Glomerular visceral epithelial cell (primary cell): ENCODE measurements at regions not wholly inside any gene's neighbourhood (a gene's known extent, or its start where the extent isn't known, plus 50 kb on each side); places are given as distances from the start of the nearest gene placed in this dataset.
A peak's percentile ranks its signal among the peaks of the same experiment; 100 is the strongest.

Source experiments
- DNase-seq: peaks from one replicate; pipeline ENCODE4 v3.0.0-alpha.2; 2016; ENCODE audit errors: extremely low spot score

DNA sequence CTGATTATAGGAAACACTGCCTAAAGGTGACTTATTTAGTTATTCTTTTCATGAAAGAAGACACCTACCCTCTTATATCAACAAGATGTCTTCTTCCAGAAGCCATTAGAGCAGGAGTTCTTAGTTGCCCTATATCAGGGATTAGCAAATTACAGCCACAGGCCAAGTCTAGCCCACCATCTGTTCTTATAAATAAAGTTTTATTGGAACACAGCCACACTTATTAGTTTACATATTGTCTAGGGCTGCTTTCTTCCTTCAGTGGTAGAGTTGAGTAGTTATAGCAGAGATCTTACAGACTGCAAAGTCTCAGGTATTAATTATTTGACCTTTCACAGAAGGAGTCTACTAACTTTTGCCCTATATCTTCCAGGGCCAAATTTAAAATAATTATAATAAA is 157.2 kb upstream of the NOCT start:
- no peak for DNase-seq

- DNase-seq = no peak
These were observed 158.2 kb upstream of the NOCT start for GRCh38 chr4:138857416-138857815.

GRCh38 chr4:138852681-138853080 is 162.9 kb upstream of the NOCT start:
- DNase-seq = no peak

- peak; percentile 39 for DNase-seq
These were observed 163.9 kb upstream of the NOCT start for GRCh38 chr4:138851391-138852335.

GRCh38 chr4:138845664-138846063 is 169.9 kb upstream of the NOCT start:
- DNase-seq = no peak

GRCh38 chr4:138845054-138845453 is 170.5 kb upstream of the NOCT start:
- no peak for DNase-seq

GRCh38 chr4:138843616-138844015 is 172.0 kb upstream of the NOCT start:
- no peak for DNase-seq

GRCh38 chr4:138841343-138841742 is 174.2 kb upstream of the NOCT start:
- DNase-seq = no peak

- no peak for DNase-seq
These were observed 177.3 kb upstream of the NOCT start for GRCh38 chr4:138838251-138838650.

DNA sequence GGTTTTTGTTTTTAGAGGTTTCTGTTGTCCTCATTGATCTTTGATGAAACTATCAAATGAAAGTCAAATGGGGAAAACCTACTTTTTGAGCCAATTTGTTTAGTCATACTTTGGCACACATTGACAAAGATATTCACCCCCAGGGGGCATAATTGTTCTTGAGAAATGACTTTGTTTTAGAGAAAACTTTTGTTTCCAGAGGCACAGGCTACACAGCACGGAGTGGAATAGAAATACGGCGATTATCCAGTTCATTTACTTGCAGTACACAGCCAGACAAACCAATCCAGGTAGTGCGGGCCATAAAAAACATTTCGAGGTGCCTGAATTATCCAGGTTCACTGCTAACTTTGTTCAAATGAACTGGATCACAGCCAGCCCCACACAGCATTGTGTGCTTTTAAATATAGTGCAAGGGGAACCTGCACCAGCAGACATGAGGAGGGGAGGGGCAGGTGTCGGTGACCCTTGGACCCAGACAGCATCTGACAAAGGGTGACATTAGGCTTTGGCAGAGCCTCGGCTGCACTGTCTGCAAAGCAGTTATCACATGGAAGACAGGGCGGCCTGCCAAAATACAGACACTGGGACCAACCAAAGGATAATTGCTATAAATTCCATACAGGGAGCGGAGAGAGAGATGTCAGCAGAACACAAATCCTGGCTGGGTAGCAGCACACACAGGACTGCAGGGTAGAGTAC is 179.6 kb upstream of the NOCT start:
- peak; percentile 30 for DNase-seq

DNA sequence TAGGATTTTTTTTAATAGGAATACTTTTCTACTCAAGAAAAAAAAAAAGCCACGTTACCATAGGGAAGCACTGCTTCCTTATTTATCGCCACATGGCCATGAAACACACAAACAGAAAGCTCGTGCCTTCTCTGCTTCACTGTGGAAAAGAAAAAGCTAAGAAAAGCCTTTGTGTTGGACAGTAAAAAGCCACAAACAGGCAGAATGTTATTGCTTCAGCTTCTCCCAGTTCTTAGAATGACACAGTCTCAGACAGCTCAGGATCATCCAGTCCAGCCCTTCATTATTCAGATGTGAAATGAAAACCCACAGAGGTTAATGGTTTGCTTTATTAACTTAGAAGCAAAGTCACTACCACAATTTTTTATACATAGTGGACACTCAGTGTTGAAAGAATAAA is 181.6 kb upstream of the NOCT start:
- peak; percentile 73 for DNase-seq

- no peak for DNase-seq
These were observed 183.0 kb upstream of the NOCT start for GRCh38 chr4:138832563-138832962.

- DNase-seq = no peak
These were observed 183.6 kb upstream of the NOCT start for GRCh38 chr4:138831948-138832347.

DNA sequence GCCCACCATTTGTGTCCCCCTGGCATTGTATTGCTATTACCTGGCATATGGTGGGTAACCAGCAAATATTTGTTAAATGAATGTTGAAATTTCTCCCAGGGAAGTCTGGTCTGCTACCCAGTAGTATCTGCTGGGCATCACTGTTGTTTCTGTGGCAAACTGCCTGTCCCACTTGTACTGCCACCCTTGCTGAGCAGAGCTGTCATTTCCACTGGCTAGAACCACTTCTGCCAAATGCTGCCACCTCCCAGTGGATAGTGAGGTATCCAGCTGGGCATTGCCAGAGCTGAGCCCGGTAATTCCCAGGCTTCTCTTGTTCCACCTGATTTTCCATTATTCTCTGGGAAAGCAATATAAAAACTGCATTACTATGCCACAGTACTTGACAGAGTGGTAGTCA is 186.7 kb upstream of the NOCT start:
- DNase-seq = no peak

DNA sequence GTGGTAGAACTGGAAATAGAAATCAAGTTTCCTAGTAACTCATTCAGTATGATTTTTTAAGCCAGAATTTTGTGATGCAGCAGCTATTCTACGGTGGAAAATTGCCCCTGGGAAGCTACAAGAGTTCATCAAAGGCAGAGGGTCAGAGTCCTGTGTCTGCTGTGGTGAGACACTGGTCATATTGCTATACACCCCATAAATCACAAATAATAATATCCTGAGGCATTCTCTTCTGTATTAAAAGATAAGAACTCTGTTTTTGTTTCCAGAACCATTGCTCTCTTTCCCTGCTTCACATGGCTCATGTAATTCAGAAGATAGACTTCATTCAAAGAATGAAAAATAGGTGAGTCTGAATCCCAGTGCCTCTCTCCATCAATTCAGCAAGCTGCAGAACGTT is 188.8 kb upstream of the NOCT start:
- DNase-seq = no peak

GRCh38 chr4:138826322-138826721 is 189.3 kb upstream of the NOCT start:
- no peak for DNase-seq

DNA sequence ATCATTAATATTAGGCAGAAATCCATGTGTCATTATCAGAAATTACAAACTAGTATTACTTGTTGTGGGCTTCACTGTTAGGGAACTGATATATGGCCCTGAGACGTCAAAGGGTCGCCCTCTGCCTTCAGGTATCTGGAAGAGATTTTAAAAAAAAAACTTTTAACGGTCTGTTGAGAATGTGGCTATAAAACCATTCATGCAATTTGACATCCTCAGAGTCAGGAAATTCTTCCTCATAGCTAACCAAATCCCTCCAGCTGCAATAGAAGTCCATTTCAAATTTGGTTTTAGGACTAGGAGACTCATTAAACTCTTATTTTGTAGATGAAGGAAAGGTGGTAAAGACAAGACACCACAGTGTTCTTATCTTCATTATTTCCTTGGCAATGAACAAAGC is 194.2 kb upstream of the NOCT start:
- peak; percentile 34 for DNase-seq

GRCh38 chr4:138816875-138817274 is 198.7 kb upstream of the NOCT start:
- no peak for DNase-seq

DNA sequence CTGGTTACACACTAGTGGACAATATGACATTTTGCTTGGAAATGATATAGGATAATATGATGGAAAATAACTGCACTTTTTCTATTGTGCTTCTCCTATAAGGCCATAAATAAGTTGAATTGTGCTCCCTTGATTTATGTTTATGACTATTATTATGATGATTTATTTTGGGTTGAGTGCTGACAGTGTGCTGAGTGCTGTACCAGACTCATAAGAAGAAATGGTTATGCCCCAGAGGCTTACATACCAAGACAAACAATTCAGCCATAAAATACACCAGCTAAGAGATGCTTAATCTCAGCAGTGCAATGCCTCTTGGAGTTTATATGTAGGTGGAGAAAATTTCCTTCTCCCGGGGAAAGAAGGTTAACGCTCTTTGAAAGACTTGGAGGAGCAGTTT is 199.8 kb upstream of the NOCT start:
- no peak for DNase-seq

DNA sequence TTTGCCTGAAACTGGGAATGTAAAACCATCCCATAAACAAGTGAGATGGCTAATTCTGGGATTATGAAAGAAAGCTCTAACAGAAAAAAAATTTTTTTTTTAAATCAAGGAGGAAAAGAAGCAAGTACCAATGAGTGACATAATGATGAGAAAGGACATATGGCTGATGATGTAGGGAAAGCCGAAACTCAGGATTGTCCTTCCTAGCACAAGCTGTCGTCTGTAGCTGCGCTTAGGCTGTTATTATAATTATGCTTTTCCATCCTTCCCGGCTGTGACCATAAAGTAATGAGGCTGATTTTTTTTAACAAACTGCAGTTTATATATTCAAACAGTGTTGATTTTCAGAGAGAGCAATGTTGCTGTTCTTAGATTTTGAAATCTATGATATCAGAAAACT is 209.8 kb upstream of the NOCT start:
- no peak for DNase-seq

DNA sequence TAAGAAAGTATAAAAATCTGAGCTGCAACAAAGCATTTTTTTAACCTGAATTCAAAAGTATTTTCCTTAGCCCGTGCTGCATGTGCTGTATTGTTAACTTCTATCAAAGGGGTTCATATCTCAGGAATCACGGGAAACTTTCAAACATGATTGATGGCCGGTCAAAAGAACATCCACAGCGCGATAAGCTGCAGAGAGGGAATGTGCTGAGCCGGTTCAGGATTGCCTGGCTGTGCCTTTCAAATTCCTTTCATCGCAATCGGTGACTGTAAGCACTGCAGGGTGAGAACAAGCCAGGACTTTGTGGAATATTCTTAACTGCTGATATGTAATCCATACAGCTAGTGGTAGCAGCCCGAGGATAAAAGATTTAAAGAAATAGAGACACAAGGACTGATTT is 210.9 kb upstream of the NOCT start:
- no peak for DNase-seq

DNA sequence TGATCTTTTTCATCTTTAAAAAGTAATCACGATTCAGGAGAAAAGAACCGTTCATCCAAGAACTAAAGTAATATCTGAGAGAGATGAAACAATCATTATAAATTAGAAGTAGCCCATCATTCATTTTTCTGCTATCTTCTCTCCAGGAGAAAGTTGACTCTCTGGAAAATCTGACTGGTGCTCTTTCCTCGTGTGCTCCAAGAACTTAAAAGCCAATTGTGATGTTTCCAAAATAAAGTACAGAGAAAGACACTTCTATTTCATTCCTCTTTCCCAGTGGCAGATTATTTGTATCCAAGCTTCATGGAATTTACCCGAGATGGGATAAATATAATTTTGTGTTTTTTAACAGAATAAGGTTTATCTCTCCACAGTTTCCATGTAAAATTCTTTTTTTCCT is 212.5 kb upstream of the NOCT start:
- no peak for DNase-seq

DNA sequence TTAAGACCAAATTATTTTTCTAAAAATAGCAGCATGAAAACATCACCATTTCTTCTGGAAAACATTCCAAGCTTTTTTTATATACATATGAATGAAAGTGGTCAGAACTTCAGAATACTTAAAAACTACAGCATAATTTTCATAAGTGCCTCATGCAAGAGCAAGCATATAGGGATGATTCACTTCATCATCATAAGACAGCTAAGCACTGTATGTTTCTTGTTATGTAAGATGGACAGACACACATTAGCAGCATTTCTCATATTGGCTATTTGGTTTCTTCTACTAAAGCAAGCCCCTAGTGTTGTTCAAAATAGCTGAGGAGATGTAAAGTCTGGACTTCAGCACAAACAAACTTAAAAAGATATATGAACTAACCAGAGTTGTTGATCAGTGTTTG is 213.1 kb upstream of the NOCT start:
- no peak for DNase-seq
